ENCODE measurements at regions not wholly inside any gene's neighbourhood (a gene's known extent, or its start where the extent isn't known, plus 50 kb on each side); places are given as distances from the start of the nearest gene placed in this dataset.

GRCh38 chr4:11134705-11135104, 294.0 kb downstream of the HS3ST1 start:
- H3K27ac ChIP-seq, result no peak overlapping the region
- H3K79me2 ChIP-seq, result no peaks in the 10 kb centered on the region
- no peaks in the 10 kb centered on the region for H3K4me1 ChIP-seq
- H3K9me3 ChIP-seq (ENCODE audit: control insufficient read depth, low read length), result no peaks in the 10 kb centered on the region
- no peak overlapping the region for H3K9ac ChIP-seq
- no peak overlapping the region for H3K4me3 ChIP-seq (ENCODE audit: low read depth, low read length)
- TF ChIP-seq CTCF (IDR thresholded peaks at IDR 0.05), result no peak
- H3K27me3 ChIP-seq (ENCODE audit: control insufficient read depth, insufficient read depth, low read length), result no peaks in the 10 kb centered on the region
- no peak overlapping the region for H3K4me2 ChIP-seq (ENCODE audit: low read length)
- no peak overlapping the region for H2AFZ ChIP-seq
- H3K36me3 ChIP-seq (ENCODE audit: control insufficient read depth, insufficient read depth, low read length), result no peaks in the 10 kb centered on the region

GRCh38 chr4:11133868-11134267, 294.8 kb downstream of the HS3ST1 start:
- H3K36me3 ChIP-seq (ENCODE audit: control insufficient read depth, insufficient read depth, low read length), result no peaks in the 10 kb centered on the region
- H3K79me2 ChIP-seq, result no peaks in the 10 kb centered on the region
- no peak overlapping the region for H3K4me2 ChIP-seq (ENCODE audit: low read length)
- no peak overlapping the region for H3K27ac ChIP-seq
- no peak overlapping the region for H3K4me3 ChIP-seq (ENCODE audit: low read depth, low read length)
- H3K4me1 ChIP-seq, result no peaks in the 10 kb centered on the region
- H3K9ac ChIP-seq, result no peak overlapping the region
- no peaks in the 10 kb centered on the region for H3K27me3 ChIP-seq (ENCODE audit: control insufficient read depth, insufficient read depth, low read length)
- no peak for TF ChIP-seq CTCF (IDR thresholded peaks at IDR 0.05)
- no peaks in the 10 kb centered on the region for H3K9me3 ChIP-seq (ENCODE audit: control insufficient read depth, low read length)
- H2AFZ ChIP-seq, result no peak overlapping the region

GRCh38 chr4:11132478-11132877, 296.2 kb downstream of the HS3ST1 start:
- Histone ChIP-seq H3K27ac (no peak overlapping the region), H3K36me3 (ENCODE audit: control insufficient read depth, insufficient read depth, low read length) (no peaks in the 10 kb centered on the region), H3K79me2 (no peaks in the 10 kb centered on the region), H3K4me1 (no peaks in the 10 kb centered on the region), H3K9ac (no peak overlapping the region), H3K9me3 (ENCODE audit: control insufficient read depth, low read length) (no peaks in the 10 kb centered on the region), H3K27me3 (ENCODE audit: control insufficient read depth, insufficient read depth, low read length) (no peaks in the 10 kb centered on the region), H2AFZ (no peak overlapping the region), H3K4me2 (ENCODE audit: low read length) (no peak overlapping the region), H3K4me3 (ENCODE audit: low read depth, low read length) (no peak overlapping the region)
- TF ChIP-seq CTCF (IDR thresholded peaks at IDR 0.05), result no peak

GRCh38 chr4:11131491-11131890, 297.2 kb downstream of the HS3ST1 start:
- no peaks in the 10 kb centered on the region for H3K4me1 ChIP-seq
- H3K9ac ChIP-seq, result no peak overlapping the region
- H3K36me3 ChIP-seq (ENCODE audit: control insufficient read depth, insufficient read depth, low read length), result no peaks in the 10 kb centered on the region
- no peak for TF ChIP-seq CTCF (IDR thresholded peaks at IDR 0.05)
- H2AFZ ChIP-seq, result no peak overlapping the region
- H3K27me3 ChIP-seq (ENCODE audit: control insufficient read depth, insufficient read depth, low read length), result no peaks in the 10 kb centered on the region
- H3K79me2 ChIP-seq, result no peaks in the 10 kb centered on the region
- H3K27ac ChIP-seq, result no peak overlapping the region
- H3K9me3 ChIP-seq (ENCODE audit: control insufficient read depth, low read length), result no peaks in the 10 kb centered on the region
- no peak overlapping the region for H3K4me3 ChIP-seq (ENCODE audit: low read depth, low read length)
- no peak overlapping the region for H3K4me2 ChIP-seq (ENCODE audit: low read length)

GRCh38 chr4:11130195-11130970, 298.3 kb downstream of the HS3ST1 start:
- no peak for TF ChIP-seq CTCF (IDR thresholded peaks at IDR 0.05)
- no peak overlapping the region for H3K9ac ChIP-seq
- H3K4me2 ChIP-seq (ENCODE audit: low read length), result no peak overlapping the region
- H3K36me3 ChIP-seq (ENCODE audit: control insufficient read depth, insufficient read depth, low read length), result no peaks in the 10 kb centered on the region
- no peak overlapping the region for H2AFZ ChIP-seq
- no peaks in the 10 kb centered on the region for H3K9me3 ChIP-seq (ENCODE audit: control insufficient read depth, low read length)
- no peak overlapping the region for H3K4me3 ChIP-seq (ENCODE audit: low read depth, low read length)
- no peak overlapping the region for H3K27ac ChIP-seq
- no peaks in the 10 kb centered on the region for H3K27me3 ChIP-seq (ENCODE audit: control insufficient read depth, insufficient read depth, low read length)
- H3K4me1 ChIP-seq, result no peaks in the 10 kb centered on the region
- no peaks in the 10 kb centered on the region for H3K79me2 ChIP-seq
